Fibroblast of lung (primary cell): ENCODE measurements at regions not wholly inside any gene's neighbourhood (a gene's known extent, or its start where the extent isn't known, plus 50 kb on each side); places are given as distances from the start of the nearest gene placed in this dataset.

Source experiments
- DNase-seq, 2 donors: peaks; one replicate each; pipeline versions ENCODE4 v3.0.0 to v3.0.0-alpha.2; 2010; ENCODE audit warnings: low read depth in 2 of 2
- H2AFZ ChIP-seq: 2 replicates; pipeline ENCODE4 v1.5.1; 2012; ENCODE audit warnings: low read length, control low read depth, inconsistent platforms
- H3K27ac ChIP-seq: 2 replicates; pipeline ENCODE4 v1.5.1; 2011; ENCODE audit warnings: low read length, control low read depth; ENCODE audit not compliant: insufficient read depth
- H3K27me3 ChIP-seq: 2 replicates; pipeline ENCODE4 v1.5.1; 2011; ENCODE audit warnings: mild to moderate bottlenecking, low read length; ENCODE audit not compliant: control insufficient read depth, insufficient read depth
- H3K36me3 ChIP-seq: 2 replicates; pipeline ENCODE4 v1.5.1; 2011; ENCODE audit warnings: low read length; ENCODE audit not compliant: control insufficient read depth, insufficient read depth
- H3K4me1 ChIP-seq: 2 replicates; pipeline ENCODE4 v1.5.1; 2011; ENCODE audit warnings: low read length; ENCODE audit not compliant: control insufficient read depth, insufficient read depth; ENCODE audit errors: extremely low read depth
- H3K4me2 ChIP-seq: 2 replicates; pipeline ENCODE4 v1.5.1; 2011; ENCODE audit warnings: low read length, control low read depth; ENCODE audit not compliant: insufficient read depth; ENCODE audit errors: extremely low read depth
- H3K4me3 ChIP-seq, 4 experiments: fragments of 200-600 bp in 1 of 4; sonication (generic) in 1 of 4; replicated peaks in 1 of 4; 2 replicates each; pipeline ENCODE4 v1.5.1; 2011 to 2016; ENCODE audit warnings: low read length in 4 of 4, low read depth in 3 of 4, mild to moderate bottlenecking in 3 of 4, control low read depth in 2 of 4, inconsistent platforms in 1 of 4, mixed read lengths in 1 of 4; ENCODE audit not compliant: insufficient read depth in 1 of 4; ENCODE audit errors: control extremely low read depth in 1 of 4
- H3K79me2 ChIP-seq: 2 replicates; pipeline ENCODE4 v1.5.1; 2012; ENCODE audit warnings: mild to moderate bottlenecking, low read length, inconsistent platforms; ENCODE audit not compliant: control insufficient read depth, insufficient read depth
- H3K9ac ChIP-seq: 2 replicates; pipeline ENCODE4 v1.5.1; 2011; ENCODE audit warnings: mild to moderate bottlenecking, low read length, control low read depth; ENCODE audit not compliant: insufficient read depth
- H3K9me3 ChIP-seq: 2 replicates; pipeline ENCODE4 v1.5.1; 2012; ENCODE audit warnings: low read depth, low read length; ENCODE audit not compliant: control insufficient read depth, insufficient read depth
- H4K20me1 ChIP-seq: 2 replicates; pipeline ENCODE4 v1.5.1; 2011; ENCODE audit warnings: low read length; ENCODE audit not compliant: control insufficient read depth, insufficient read depth; ENCODE audit errors: extremely low read depth
- EZH2 ChIP-seq: IDR thresholded peaks from 2 replicates; pipeline ENCODE4 v1.5.1; 2012; ENCODE audit warnings: low read length, control low read depth, mild to moderate bottlenecking; ENCODE audit errors: missing control alignments
- TF ChIP-seq, protein P1 (sequence below), 2 donors: IDR thresholded peaks in 1 of 2; conservative IDR thresholded peaks in 1 of 2; 1 replicate in 1 of 2; 2 replicates in 1 of 2; pipeline ENCODE4 v1.5.1; 2011 to 2012; ENCODE audit warnings: low read length in 2 of 2, control low read depth in 1 of 2, inconsistent platforms in 1 of 2, low read depth in 1 of 2, mild to moderate bottlenecking in 1 of 2

DNA sequence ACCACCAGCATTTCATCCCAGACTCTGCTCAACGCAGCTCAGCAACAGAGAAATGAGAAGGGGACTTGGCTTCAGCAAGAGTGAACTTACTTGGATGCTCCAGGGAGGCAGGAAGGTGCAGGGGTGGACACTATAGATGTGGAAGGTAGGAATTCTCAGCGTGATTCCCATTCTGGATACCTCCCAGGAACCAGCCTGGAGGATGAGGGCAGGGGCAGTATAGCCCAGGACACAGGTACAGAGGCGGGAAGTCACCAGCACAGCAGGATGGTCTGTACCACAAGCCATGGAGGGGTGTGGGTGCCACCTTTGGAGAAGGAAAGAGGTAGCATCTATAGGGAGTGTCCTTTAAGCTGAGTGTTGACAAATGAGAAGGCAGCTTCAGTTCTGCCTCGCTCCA is 1275.2 kb downstream of the TBC1D22A start:
- no peaks in the 10 kb centered on the region for H3K4me1 ChIP-seq
- no peaks in the 10 kb centered on the region for H3K36me3 ChIP-seq
- no peaks in the 10 kb centered on the region for H3K9me3 ChIP-seq
- no peak overlapping the region for H3K4me3 ChIP-seq
- no peak for DNase-seq
- no peak overlapping the region for H3K4me2 ChIP-seq
- H4K20me1 ChIP-seq, result no peaks in the 10 kb centered on the region
- H2AFZ ChIP-seq, result no peak overlapping the region
- no peaks in the 10 kb centered on the region for H3K79me2 ChIP-seq
- no peaks in the 10 kb centered on the region for H3K27me3 ChIP-seq
- H3K27ac ChIP-seq, result no peak overlapping the region
- TF ChIP-seq, protein P1, sequence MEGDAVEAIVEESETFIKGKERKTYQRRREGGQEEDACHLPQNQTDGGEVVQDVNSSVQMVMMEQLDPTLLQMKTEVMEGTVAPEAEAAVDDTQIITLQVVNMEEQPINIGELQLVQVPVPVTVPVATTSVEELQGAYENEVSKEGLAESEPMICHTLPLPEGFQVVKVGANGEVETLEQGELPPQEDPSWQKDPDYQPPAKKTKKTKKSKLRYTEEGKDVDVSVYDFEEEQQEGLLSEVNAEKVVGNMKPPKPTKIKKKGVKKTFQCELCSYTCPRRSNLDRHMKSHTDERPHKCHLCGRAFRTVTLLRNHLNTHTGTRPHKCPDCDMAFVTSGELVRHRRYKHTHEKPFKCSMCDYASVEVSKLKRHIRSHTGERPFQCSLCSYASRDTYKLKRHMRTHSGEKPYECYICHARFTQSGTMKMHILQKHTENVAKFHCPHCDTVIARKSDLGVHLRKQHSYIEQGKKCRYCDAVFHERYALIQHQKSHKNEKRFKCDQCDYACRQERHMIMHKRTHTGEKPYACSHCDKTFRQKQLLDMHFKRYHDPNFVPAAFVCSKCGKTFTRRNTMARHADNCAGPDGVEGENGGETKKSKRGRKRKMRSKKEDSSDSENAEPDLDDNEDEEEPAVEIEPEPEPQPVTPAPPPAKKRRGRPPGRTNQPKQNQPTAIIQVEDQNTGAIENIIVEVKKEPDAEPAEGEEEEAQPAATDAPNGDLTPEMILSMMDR (conservative IDR thresholded peaks at IDR 0.05 in 1 of 2, IDR thresholded peaks at IDR 0.05 in 1 of 2; ENCODE audit: low read depth in 1 of 2, low read length in 2 of 2), result no peak
- H3K9ac ChIP-seq, result no peak overlapping the region

DNA sequence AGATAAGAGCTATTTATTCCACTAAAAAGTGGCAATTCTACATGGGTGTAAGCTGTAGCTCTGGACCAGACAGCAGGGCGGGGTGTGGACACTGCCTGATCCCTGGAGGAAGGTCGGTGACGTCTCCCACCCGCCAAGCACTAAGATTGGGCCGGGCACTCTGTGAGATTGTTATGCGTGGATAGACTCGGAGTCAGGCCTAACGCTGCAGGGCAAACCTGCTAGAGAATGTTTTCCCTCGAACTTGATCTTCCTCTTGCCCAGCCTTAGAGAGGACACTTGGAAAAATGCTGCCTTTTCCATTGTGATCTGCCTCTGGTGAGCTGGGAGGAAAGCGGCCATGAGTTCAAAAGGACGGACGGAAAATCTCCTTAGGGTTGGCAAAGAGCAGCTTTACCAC is 1273.4 kb downstream of the TBC1D22A start:
- Histone ChIP-seq H3K9ac (no peak overlapping the region), H4K20me1 (no peaks in the 10 kb centered on the region), H3K9me3 (no peaks in the 10 kb centered on the region), H3K36me3 (no peaks in the 10 kb centered on the region), H3K4me1 (no peaks in the 10 kb centered on the region), H3K27ac (no peak overlapping the region), H3K79me2 (no peaks in the 10 kb centered on the region), H3K27me3 (no peaks in the 10 kb centered on the region), H2AFZ (no peak overlapping the region), H3K4me2 (no peak overlapping the region), H3K4me3 (no peak overlapping the region)
- no peak for DNase-seq
- TF ChIP-seq, protein P1 (conservative IDR thresholded peaks at IDR 0.05 in 1 of 2, IDR thresholded peaks at IDR 0.05 in 1 of 2; ENCODE audit: low read depth in 1 of 2, low read length in 2 of 2), result no peak
- no peak for TF ChIP-seq EZH2

DNA sequence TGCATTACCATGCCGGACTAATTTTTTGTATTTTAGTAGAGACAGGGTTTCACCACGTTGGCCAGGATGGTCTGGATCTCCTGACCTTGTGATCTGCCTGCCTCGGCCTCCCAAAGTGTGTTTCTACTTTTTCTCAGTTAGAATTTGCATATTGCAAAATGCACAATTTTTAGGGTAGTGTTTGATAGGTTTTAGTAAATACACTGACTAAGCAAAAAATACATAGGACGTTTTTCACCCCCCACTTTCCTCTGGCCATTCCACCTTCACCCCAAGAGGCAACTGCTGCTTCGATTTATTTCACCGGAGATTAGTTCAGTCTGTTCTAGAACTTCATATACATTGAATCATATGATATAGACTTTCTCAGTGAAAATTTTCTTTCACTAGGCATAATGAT is 1269.1 kb downstream of the TBC1D22A start:
- Histone ChIP-seq H3K36me3 (no peaks in the 10 kb centered on the region), H3K79me2 (no peaks in the 10 kb centered on the region), H3K27ac (no peak overlapping the region), H3K9ac (no peak overlapping the region), H4K20me1 (no peaks in the 10 kb centered on the region), H3K4me1 (no peaks in the 10 kb centered on the region), H3K27me3 (no peaks in the 10 kb centered on the region), H2AFZ (no peak overlapping the region), H3K9me3 (no peaks in the 10 kb centered on the region), H3K4me2 (no peak overlapping the region), H3K4me3 (no peak overlapping the region)
- DNase-seq, result no peak
- no peak for TF ChIP-seq EZH2
- TF ChIP-seq, protein P1 (conservative IDR thresholded peaks at IDR 0.05 in 1 of 2, IDR thresholded peaks at IDR 0.05 in 1 of 2; ENCODE audit: low read depth in 1 of 2, low read length in 2 of 2), result no peak
